Trophoblast cell (in vitro differentiated cells and primary cell): ENCODE measurements at regions not wholly inside any gene's neighbourhood (a gene's known extent, or its start where the extent isn't known, plus 50 kb on each side); places are given as distances from the start of the nearest gene placed in this dataset.
A peak's percentile ranks its signal among the peaks of the same experiment; 100 is the strongest.

ENCODE experiments used
- DNase-seq, 2 donors: peaks; one replicate each; pipeline ENCODE4 v3.0.0-alpha.2; 2016
- H2AFZ ChIP-seq: 2 replicates; pipeline ENCODE4 v1.6.1; 2013; ENCODE audit warnings: low read length, moderate library complexity, mild to moderate bottlenecking; ENCODE audit not compliant: insufficient read depth, poor library complexity
- H2AK5ac ChIP-seq: 2 replicates; pipeline ENCODE4 v1.6.1; 2013; ENCODE audit warnings: mild to moderate bottlenecking, low read length
- H2BK120ac ChIP-seq: 2 replicates; pipeline ENCODE4 v1.6.1; 2013; ENCODE audit warnings: low read length, mild to moderate bottlenecking, moderate library complexity; ENCODE audit not compliant: insufficient read depth, poor library complexity
- H2BK12ac ChIP-seq: 2 replicates; pipeline ENCODE4 v1.6.1; 2013; ENCODE audit warnings: mild to moderate bottlenecking, low read length, moderate library complexity
- H2BK5ac ChIP-seq: 2 replicates; pipeline ENCODE4 v1.6.1; 2013; ENCODE audit warnings: low read length, low read depth, moderate library complexity, mild to moderate bottlenecking; ENCODE audit not compliant: poor library complexity
- H3K14ac ChIP-seq: 2 replicates; pipeline ENCODE4 v1.6.1; 2013; ENCODE audit warnings: mild to moderate bottlenecking, low read length
- H3K18ac ChIP-seq: 2 replicates; pipeline ENCODE4 v1.6.1; 2013; ENCODE audit warnings: mild to moderate bottlenecking, low read length
- H3K23ac ChIP-seq: 2 replicates; pipeline ENCODE4 v1.6.1; 2013; ENCODE audit warnings: low read length
- H3K27ac ChIP-seq: 2 replicates; pipeline ENCODE4 v1.5.1; 2013; ENCODE audit warnings: low read depth, mild to moderate bottlenecking, inconsistent platforms, low read length, moderate library complexity
- H3K27me3 ChIP-seq: 2 replicates; pipeline ENCODE4 v1.6.1; 2013; ENCODE audit warnings: inconsistent platforms, mild to moderate bottlenecking, low read length, moderate library complexity; ENCODE audit not compliant: insufficient read depth
- H3K36me3 ChIP-seq, 2 experiments: 1 replicate in 1 of 2; 2 replicates in 1 of 2; pipeline ENCODE4 v1.6.1; 2013; ENCODE audit warnings: low read length in 2 of 2, mild to moderate bottlenecking in 2 of 2, moderate library complexity in 1 of 2; ENCODE audit not compliant: insufficient read depth in 2 of 2, control insufficient read depth in 1 of 2
- H3K4ac ChIP-seq: 2 replicates; pipeline ENCODE4 v1.6.1; 2013; ENCODE audit warnings: low read depth, mild to moderate bottlenecking, low read length, moderate library complexity
- H3K4me1 ChIP-seq, 2 experiments: 1 replicate in 1 of 2; 2 replicates in 1 of 2; pipeline ENCODE4 v1.6.1; 2013; ENCODE audit warnings: low read length in 2 of 2, mild to moderate bottlenecking in 2 of 2, moderate library complexity in 1 of 2; ENCODE audit not compliant: insufficient read depth in 2 of 2, control insufficient read depth in 1 of 2
- H3K4me2 ChIP-seq: 2 replicates; pipeline ENCODE4 v1.6.1; 2013; ENCODE audit warnings: inconsistent platforms, mild to moderate bottlenecking, low read length, moderate library complexity
- H3K4me3 ChIP-seq: 2 replicates; pipeline ENCODE4 v1.5.1; 2013; ENCODE audit warnings: mild to moderate bottlenecking, low read depth, low read length, inconsistent platforms
- H3K79me1 ChIP-seq: one replicate; pipeline ENCODE4 v1.6.1; 2013; ENCODE audit warnings: low read length
- H3K79me2 ChIP-seq: 2 replicates; pipeline ENCODE4 v1.6.1; 2013; ENCODE audit warnings: low read length, mild to moderate bottlenecking; ENCODE audit not compliant: control insufficient read depth, insufficient read depth, poor library complexity
- H3K9ac ChIP-seq: 2 replicates; pipeline ENCODE4 v1.6.1; 2013; ENCODE audit warnings: mild to moderate bottlenecking, low read length
- H3K9me3 ChIP-seq: 2 replicates; pipeline ENCODE4 v1.6.1; 2013; ENCODE audit warnings: low read depth, mild to moderate bottlenecking, control low read depth, inconsistent platforms, low read length; ENCODE audit not compliant: insufficient read depth
- H4K12ac ChIP-seq: 2 replicates; pipeline ENCODE4 v1.6.1; 2013; ENCODE audit warnings: low read depth, mild to moderate bottlenecking, low read length, moderate library complexity
- H4K8ac ChIP-seq: 2 replicates; pipeline ENCODE4 v1.6.1; 2013; ENCODE audit warnings: low read depth, mild to moderate bottlenecking, low read length, moderate library complexity
- H4K91ac ChIP-seq: one replicate; pipeline ENCODE4 v1.6.1; 2013; ENCODE audit warnings: low read depth, mild to moderate bottlenecking, low read length, moderate library complexity
- WGBS: extraction: QIAGEN DNeasy Blood & Tissue Kit; methylation state at CpG from one replicate; pipeline ENCODE4 v1.1.7; 2013; ENCODE audit warnings: missing lambda C conversion rate; ENCODE audit not compliant: insufficient read length, insufficient coverage; ENCODE audit errors: extremely low coverage; 5-methylcytosine and 5-hydroxymethylcytosine counted together

- H3K4ac ChIP-seq: no peak overlapping the region
- no peak overlapping the region for H4K91ac ChIP-seq
- peak in 1 of 2 donors; percentile 34 for DNase-seq
- no peak overlapping the region for H2BK120ac ChIP-seq
- no peak overlapping the region for H3K4me3 ChIP-seq
- no peak overlapping the region for H4K8ac ChIP-seq
- no peak overlapping the region for H2AFZ ChIP-seq
- H3K23ac ChIP-seq: no peak overlapping the region
- no peaks in the 10 kb centered on the region for H3K36me3 ChIP-seq
- H3K27ac ChIP-seq: no peak overlapping the region
- H4K12ac ChIP-seq: no peak overlapping the region
- H3K4me1 ChIP-seq: no peaks in the 10 kb centered on the region
- H3K79me2 ChIP-seq: no peaks in the 10 kb centered on the region
- no peak overlapping the region for H3K18ac ChIP-seq
- H3K14ac ChIP-seq: no peak overlapping the region
- no peak overlapping the region for H2BK5ac ChIP-seq
- no peak overlapping the region for H3K4me2 ChIP-seq
- H3K9me3 ChIP-seq: no peaks in the 10 kb centered on the region
- no peaks in the 10 kb centered on the region for H3K79me1 ChIP-seq
- H2BK12ac ChIP-seq: no peak overlapping the region
- WGBS: no CpG with 5 or more reads among the region's 3 CpGs
- no peak overlapping the region for H2AK5ac ChIP-seq
- no peaks in the 10 kb centered on the region for H3K27me3 ChIP-seq
- H3K9ac ChIP-seq: no peak overlapping the region
Measured at GRCh38 chr5:136793300-136793699, 428.0 kb upstream of the TRPC7 start.

- Histone ChIP-seq H2BK12ac (no peak overlapping the region), H4K8ac (no peak overlapping the region), H4K91ac (no peak overlapping the region), H3K4me1 (peaks cover 0 to 2% of the 10 kb centered on the region in 2 experiments), H3K36me3 (no peaks in the 10 kb centered on the region), H3K4me2 (no peak overlapping the region), H3K4me3 (no peak overlapping the region), H2BK5ac (no peak overlapping the region), H3K9ac (no peak overlapping the region), H3K23ac (no peak overlapping the region), H3K79me1 (peaks cover 3% of the 10 kb centered on the region), H3K14ac (no peak overlapping the region), H4K12ac (no peak overlapping the region), H3K9me3 (no peaks in the 10 kb centered on the region), H3K27me3 (no peaks in the 10 kb centered on the region), H3K27ac (no peak overlapping the region), H2BK120ac (no peak overlapping the region), H3K18ac (no peak overlapping the region), H3K4ac (no peak overlapping the region), H3K79me2 (no peaks in the 10 kb centered on the region), H2AFZ (no peak overlapping the region), H2AK5ac (no peak overlapping the region)
- peak in 1 of 2 donors; percentile 81 for DNase-seq
- WGBS: no CpG with 5 or more reads among the region's 3 CpGs
Measured at GRCh38 chr5:136781464-136781863, 416.1 kb upstream of the TRPC7 start.

- Histone ChIP-seq H3K27ac (no peak overlapping the region), H2AFZ (no peak overlapping the region), H3K4me3 (no peak overlapping the region), H3K9me3 (no peaks in the 10 kb centered on the region), H4K91ac (no peak overlapping the region), H4K8ac (no peak overlapping the region), H2AK5ac (no peak overlapping the region), H3K4me1 (peaks cover 0 to 3% of the 10 kb centered on the region in 2 experiments), H3K36me3 (no peaks in the 10 kb centered on the region), H3K27me3 (no peaks in the 10 kb centered on the region), H2BK12ac (no peak overlapping the region), H3K4me2 (no peak overlapping the region), H3K14ac (no peak overlapping the region), H2BK5ac (no peak overlapping the region), H3K79me1 (peaks cover 5% of the 10 kb centered on the region), H3K23ac (no peak overlapping the region), H4K12ac (no peak overlapping the region), H3K18ac (no peak overlapping the region), H3K4ac (no peak overlapping the region), H3K9ac (no peak overlapping the region), H3K79me2 (no peaks in the 10 kb centered on the region), H2BK120ac (no peak overlapping the region)
- peak; percentile 54 to 77 for DNase-seq
- WGBS: no CpG with 5 or more reads among the region's 2 CpGs
Measured at GRCh38 chr5:136780518-136780917, 415.2 kb upstream of the TRPC7 start.

- Histone ChIP-seq H2BK12ac (peak overlapping the region; percentile 94), H3K18ac (no peak overlapping the region), H3K4ac (no peak overlapping the region), H4K8ac (no peak overlapping the region), H4K91ac (peak overlapping the region; percentile 74), H2BK5ac (no peak overlapping the region), H3K4me2 (no peak overlapping the region), H3K4me1 (peaks cover 0 to 3% of the 10 kb centered on the region in 2 experiments), H3K27ac (peak overlapping the region; percentile 66), H3K27me3 (no peaks in the 10 kb centered on the region), H3K9ac (no peak overlapping the region), H3K23ac (no peak overlapping the region), H2BK120ac (peak overlapping the region; percentile 77), H2AFZ (no peak overlapping the region), H3K9me3 (no peaks in the 10 kb centered on the region), H3K36me3 (no peaks in the 10 kb centered on the region), H3K4me3 (no peak overlapping the region), H4K12ac (no peak overlapping the region), H2AK5ac (no peak overlapping the region), H3K14ac (no peak overlapping the region), H3K79me2 (no peaks in the 10 kb centered on the region), H3K79me1 (peaks cover 5% of the 10 kb centered on the region)
- WGBS: no CpG with 5 or more reads among the region's 4 CpGs
- peak in 1 of 2 donors; percentile 79 for DNase-seq
Measured at GRCh38 chr5:136776022-136776927, 410.9 kb upstream of the TRPC7 start.
